ENCODE measurements at regions not wholly inside any gene's neighbourhood (a gene's known extent, or its start where the extent isn't known, plus 50 kb on each side); places are given as distances from the start of the nearest gene placed in this dataset.

GRCh38 chr9:27765266-27766072, 192.2 kb upstream of the C9orf72 start:
- DNase-seq (ENCODE audit: low read depth) = no peak
- no peak overlapping the region for H3K4me3 ChIP-seq (ENCODE audit: control insufficient read depth, low read depth, low read length)
- TF ChIP-seq CTCF (conservative IDR thresholded peaks at IDR 0.05; ENCODE audit: control insufficient read depth, insufficient read depth, low read depth, low read length) = no peak

GRCh38 chr9:27766073-27766835, 193.0 kb upstream of the C9orf72 start:
- no peak overlapping the region for H3K4me3 ChIP-seq (ENCODE audit: control insufficient read depth, low read depth, low read length)
- DNase-seq (ENCODE audit: low read depth) = no peak
- TF ChIP-seq CTCF (conservative IDR thresholded peaks at IDR 0.05; ENCODE audit: control insufficient read depth, insufficient read depth, low read depth, low read length) = no peak

GRCh38 chr9:27768781-27769180, 195.5 kb upstream of the C9orf72 start:
- TF ChIP-seq CTCF (conservative IDR thresholded peaks at IDR 0.05; ENCODE audit: control insufficient read depth, insufficient read depth, low read depth, low read length) = no peak
- DNase-seq (ENCODE audit: low read depth) = no peak
- H3K4me3 ChIP-seq (ENCODE audit: control insufficient read depth, low read depth, low read length) = no peak overlapping the region

GRCh38 chr9:27770541-27770940, 197.3 kb upstream of the C9orf72 start:
- TF ChIP-seq CTCF (conservative IDR thresholded peaks at IDR 0.05; ENCODE audit: control insufficient read depth, insufficient read depth, low read depth, low read length) = no peak

GRCh38 chr9:27771803-27772545, 198.7 kb upstream of the C9orf72 start:
- DNase-seq (ENCODE audit: low read depth) = no peak
- no peak for TF ChIP-seq CTCF (conservative IDR thresholded peaks at IDR 0.05; ENCODE audit: control insufficient read depth, insufficient read depth, low read depth, low read length)
- no peak overlapping the region for H3K4me3 ChIP-seq (ENCODE audit: control insufficient read depth, low read depth, low read length)

More at GRCh38 chr9:27770541-27770940, 197.3 kb upstream of the C9orf72 start:
- no peak overlapping the region for H3K4me3 ChIP-seq (ENCODE audit: control insufficient read depth, low read depth, low read length)
- DNase-seq (ENCODE audit: low read depth) = no peak

- no peak for TF ChIP-seq CTCF (conservative IDR thresholded peaks at IDR 0.05; ENCODE audit: control insufficient read depth, insufficient read depth, low read depth, low read length)
- DNase-seq (ENCODE audit: low read depth) = no peak
These were observed 211.8 kb upstream of the C9orf72 start for GRCh38 chr9:27784847-27785713.

More at GRCh38 chr9:27784847-27785713, 211.8 kb upstream of the C9orf72 start:
- H3K4me3 ChIP-seq (ENCODE audit: control insufficient read depth, low read depth, low read length) = no peak overlapping the region
